Esophagus muscularis mucosa (tissue), 4 donors: ENCODE measurements at regions not wholly inside any gene's neighbourhood (a gene's known extent, or its start where the extent isn't known, plus 50 kb on each side); places are given as distances from the start of the nearest gene placed in this dataset.

Experiments used
- DNase-seq: peaks from one replicate; pipeline ENCODE4 v3.0.0-alpha.2; 2017; ENCODE audit errors: extremely low spot score
- H3K27ac ChIP-seq, 4 donors: fragments of 200-600 bp; sonication (generic); replicated peaks in 1 of 4; 1 replicate in 3 of 4; 2 replicates in 1 of 4; pipeline ENCODE4 v1.5.1; 2016 to 2019; ENCODE audit warnings: mild to moderate bottlenecking in 1 of 4
- H3K27me3 ChIP-seq, 4 donors: fragments of 200-600 bp; sonication (generic); one replicate each; pipeline versions ENCODE4 v1.5.1 to v1.6.0; 2016 to 2019
- H3K36me3 ChIP-seq, 4 donors: fragments of 200-600 bp; sonication (generic); one replicate each; pipeline ENCODE4 v1.5.1; 2016 to 2019
- H3K4me1 ChIP-seq, 4 donors: fragments of 200-600 bp; sonication (generic); one replicate each; pipeline ENCODE4 v1.5.1; 2016 to 2019
- H3K4me3 ChIP-seq, 4 donors: fragments of 200-600 bp; sonication (generic); 1 replicate in 2 of 4; 2 replicates in 2 of 4; pipeline ENCODE4 v1.5.1; 2016 to 2019; ENCODE audit warnings: mild to moderate bottlenecking in 4 of 4, moderate library complexity in 1 of 4
- H3K9me3 ChIP-seq, 4 donors: fragments of 200-600 bp; sonication (generic); 1 replicate in 3 of 4; 2 replicates in 1 of 4; pipeline ENCODE4 v1.5.1; 2016 to 2019
- EP300 ChIP-seq: sonication (generic); formaldehyde crosslinking; IDR thresholded peaks from one replicate; pipeline ENCODE4 v1.6.1; 2017; ENCODE audit warnings: antibody characterized with exemption
- POLR2A ChIP-seq: fragments of 450-650 bp; IDR thresholded peaks from one replicate; pipeline ENCODE4 v1.6.1; 2017; ENCODE audit warnings: antibody characterized with exemption, moderate library complexity, mild to moderate bottlenecking, low read depth
- POLR2AphosphoS5 ChIP-seq, 2 donors: sonication (generic); formaldehyde crosslinking; IDR thresholded peaks; one replicate each; pipeline ENCODE4 v1.6.1; 2017; ENCODE audit warnings: antibody characterized with exemption in 2 of 2
- WGBS: methylation state at CpG from one replicate; pipeline ENCODE4 v1.1.5; 2018; 5-methylcytosine and 5-hydroxymethylcytosine counted together
- intact Hi-C: fragments of 100-400 bp; cut with DNase I; formaldehyde crosslinking; loops from one replicate; pipeline ENCODE4 v1.15.1; 2023
- TF ChIP-seq, protein P1 (sequence below), 3 experiments: fragments of 200-600 bp in 2 of 3; fragments of 450-650 bp in 1 of 3; sonication (generic) in 2 of 3; IDR thresholded peaks; one replicate each; pipeline ENCODE4 v1.5.1; 2017 to 2019; ENCODE audit warnings: antibody characterized with exemption in 3 of 3, mild to moderate bottlenecking in 2 of 3, moderate library complexity in 1 of 3

DNA sequence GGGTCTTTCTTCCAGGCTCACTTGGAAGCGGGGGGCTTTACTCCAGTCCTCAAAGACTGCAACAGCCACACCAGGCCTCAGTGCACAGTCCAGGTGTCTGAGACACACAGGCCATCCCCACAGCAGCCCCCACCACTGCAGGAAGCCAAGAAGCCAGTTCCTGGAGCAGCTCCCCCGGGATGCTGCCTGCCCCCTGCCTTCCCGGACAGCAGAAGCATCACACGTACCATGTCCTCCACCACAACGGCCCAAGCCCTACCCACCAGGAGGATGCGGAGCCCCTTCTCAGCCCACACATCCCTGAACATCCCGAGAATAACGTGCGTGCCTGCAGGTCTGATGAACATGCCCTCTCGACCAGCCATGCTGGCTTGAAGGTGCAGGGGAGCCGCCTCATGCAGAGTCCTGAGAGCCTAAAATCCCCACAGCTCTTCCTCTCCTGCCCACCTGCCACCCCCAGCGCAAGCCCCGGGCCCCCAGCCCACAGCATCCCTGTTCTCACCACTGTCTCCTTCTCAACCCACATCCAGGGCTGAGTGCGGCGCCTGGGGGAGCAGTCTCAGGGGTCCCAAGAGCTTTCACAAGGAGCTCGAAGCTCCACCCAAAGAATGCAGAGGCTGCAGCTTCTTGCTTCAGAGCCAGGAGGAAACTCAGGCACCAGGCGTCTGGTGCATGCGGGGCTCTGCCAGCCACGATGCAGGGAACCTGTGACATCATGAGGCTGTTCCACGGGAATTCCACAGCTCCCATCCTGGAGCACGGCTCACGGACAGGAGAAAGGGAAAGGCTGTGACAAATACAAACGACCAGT lies 209.6 kb downstream of the BRD1 start:
- Histone ChIP-seq H3K4me3 (no peak overlapping the region), H3K9me3 (peaks cover 0 to 28% (median 8%) of the 10 kb centered on the region in 4 donors), H3K27me3 (peaks cover 0 to 68% (median 0%) of the 10 kb centered on the region in 4 donors), H3K27ac (no peak overlapping the region), H3K4me1 (no peaks in the 10 kb centered on the region), H3K36me3 (no peaks in the 10 kb centered on the region)
- DNase-seq: no peak
- WGBS: 35% methylated on average over 9 of the region's 23 CpGs
- TF ChIP-seq POLR2AphosphoS5 (IDR thresholded peaks at IDR 0.05): no peak
- no peak for TF ChIP-seq EP300
- TF ChIP-seq, protein P1, sequence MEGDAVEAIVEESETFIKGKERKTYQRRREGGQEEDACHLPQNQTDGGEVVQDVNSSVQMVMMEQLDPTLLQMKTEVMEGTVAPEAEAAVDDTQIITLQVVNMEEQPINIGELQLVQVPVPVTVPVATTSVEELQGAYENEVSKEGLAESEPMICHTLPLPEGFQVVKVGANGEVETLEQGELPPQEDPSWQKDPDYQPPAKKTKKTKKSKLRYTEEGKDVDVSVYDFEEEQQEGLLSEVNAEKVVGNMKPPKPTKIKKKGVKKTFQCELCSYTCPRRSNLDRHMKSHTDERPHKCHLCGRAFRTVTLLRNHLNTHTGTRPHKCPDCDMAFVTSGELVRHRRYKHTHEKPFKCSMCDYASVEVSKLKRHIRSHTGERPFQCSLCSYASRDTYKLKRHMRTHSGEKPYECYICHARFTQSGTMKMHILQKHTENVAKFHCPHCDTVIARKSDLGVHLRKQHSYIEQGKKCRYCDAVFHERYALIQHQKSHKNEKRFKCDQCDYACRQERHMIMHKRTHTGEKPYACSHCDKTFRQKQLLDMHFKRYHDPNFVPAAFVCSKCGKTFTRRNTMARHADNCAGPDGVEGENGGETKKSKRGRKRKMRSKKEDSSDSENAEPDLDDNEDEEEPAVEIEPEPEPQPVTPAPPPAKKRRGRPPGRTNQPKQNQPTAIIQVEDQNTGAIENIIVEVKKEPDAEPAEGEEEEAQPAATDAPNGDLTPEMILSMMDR (IDR thresholded peaks at IDR 0.05): no peak
- no peak for TF ChIP-seq POLR2A
- intact Hi-C loops: no loop called here

DNA sequence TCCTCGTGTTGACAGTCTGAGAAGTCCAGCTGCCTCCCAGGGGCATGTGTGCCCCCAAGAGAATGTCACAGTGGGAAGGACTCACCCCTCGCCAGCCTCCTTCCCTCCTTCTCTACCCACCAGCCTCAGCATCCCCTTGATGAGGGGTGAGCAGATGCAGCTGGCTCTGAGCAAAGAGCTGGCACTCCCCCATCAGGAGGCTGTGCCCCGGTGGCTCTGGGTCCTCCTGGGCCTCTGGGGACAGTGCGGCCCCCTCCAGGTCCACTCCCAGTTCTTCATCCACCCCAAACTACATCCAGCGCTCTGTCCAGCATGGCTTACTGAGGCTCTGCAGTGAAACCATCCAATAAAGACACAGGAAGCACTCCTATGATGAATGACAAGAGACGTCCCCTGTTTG lies 210.4 kb downstream of the BRD1 start:
- no peak for DNase-seq
- H3K4me1 ChIP-seq: no peaks in the 10 kb centered on the region
- intact Hi-C loops: no loop called here
- H3K27ac ChIP-seq: no peak overlapping the region
- peaks cover 0 to 36% (median 12%) of the 10 kb centered on the region in 4 donors for H3K9me3 ChIP-seq
- 76% methylated on average over 5 of the region's 6 CpGs for WGBS
- peaks cover 0 to 65% (median 0%) of the 10 kb centered on the region in 4 donors for H3K27me3 ChIP-seq
- no peak overlapping the region for H3K4me3 ChIP-seq
- TF ChIP-seq POLR2A (no peak), EP300 (no peak), POLR2AphosphoS5 (IDR thresholded peaks at IDR 0.05) (no peak)
- TF ChIP-seq, protein P1 (IDR thresholded peaks at IDR 0.05): no peak
- H3K36me3 ChIP-seq: no peaks in the 10 kb centered on the region

DNA sequence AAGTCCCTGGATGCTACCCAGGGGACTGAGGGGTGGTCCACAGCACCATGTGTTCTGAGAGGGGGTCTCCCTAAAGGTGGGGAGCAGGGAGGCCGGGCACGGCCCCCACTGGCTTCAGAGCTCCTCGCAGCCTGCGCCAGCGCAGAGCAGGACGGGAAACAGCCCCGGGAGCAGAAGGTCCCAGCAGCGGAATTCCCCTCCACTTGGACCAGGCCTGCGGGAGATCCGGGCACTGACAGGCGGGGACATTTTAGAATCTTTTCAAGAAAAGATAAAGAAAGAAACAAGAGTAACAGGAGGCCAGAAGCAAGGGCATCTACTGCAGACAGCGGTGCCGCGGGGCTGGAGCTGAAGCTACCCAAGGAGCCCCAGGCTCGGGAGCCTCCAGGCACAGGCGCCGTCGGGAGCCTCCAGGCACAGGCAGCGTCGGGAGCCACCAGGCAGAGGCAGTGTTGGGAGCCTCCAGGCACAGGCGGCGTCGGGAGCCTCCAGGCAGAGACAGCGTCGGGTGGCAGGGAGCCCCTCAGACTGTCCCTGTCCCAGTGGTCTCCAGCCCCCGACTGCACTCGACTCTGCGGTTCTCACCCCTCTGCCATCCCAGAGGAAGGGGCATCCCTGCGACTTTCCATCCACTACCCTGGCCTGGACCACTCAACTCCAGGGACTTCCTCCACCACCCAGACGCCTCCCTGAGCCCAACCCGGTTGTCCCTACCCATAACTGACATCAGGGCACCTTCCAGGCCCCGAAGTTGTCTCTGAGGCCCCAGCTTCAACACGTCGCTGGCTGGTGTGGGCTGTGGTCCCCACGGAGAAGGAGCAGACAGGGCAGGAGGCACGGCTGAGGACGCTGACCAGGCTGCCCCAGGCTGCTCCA lies 211.1 kb downstream of the BRD1 start:
- intact Hi-C loops: no loop called here
- WGBS: 83% methylated on average over 23 of the region's 37 CpGs
- DNase-seq: no peak
- H3K27me3 ChIP-seq: peaks cover 0 to 59% (median 0%) of the 10 kb centered on the region in 4 donors
- no peaks in the 10 kb centered on the region for H3K4me1 ChIP-seq
- no peak overlapping the region for H3K27ac ChIP-seq
- H3K9me3 ChIP-seq: peaks cover 0 to 40% (median 12%) of the 10 kb centered on the region in 4 donors
- H3K4me3 ChIP-seq: no peak overlapping the region
- H3K36me3 ChIP-seq: no peaks in the 10 kb centered on the region
- TF ChIP-seq POLR2AphosphoS5 (IDR thresholded peaks at IDR 0.05): no peak
- TF ChIP-seq, protein P1 (IDR thresholded peaks at IDR 0.05): no peak
- TF ChIP-seq EP300: no peak
- TF ChIP-seq POLR2A: no peak

DNA sequence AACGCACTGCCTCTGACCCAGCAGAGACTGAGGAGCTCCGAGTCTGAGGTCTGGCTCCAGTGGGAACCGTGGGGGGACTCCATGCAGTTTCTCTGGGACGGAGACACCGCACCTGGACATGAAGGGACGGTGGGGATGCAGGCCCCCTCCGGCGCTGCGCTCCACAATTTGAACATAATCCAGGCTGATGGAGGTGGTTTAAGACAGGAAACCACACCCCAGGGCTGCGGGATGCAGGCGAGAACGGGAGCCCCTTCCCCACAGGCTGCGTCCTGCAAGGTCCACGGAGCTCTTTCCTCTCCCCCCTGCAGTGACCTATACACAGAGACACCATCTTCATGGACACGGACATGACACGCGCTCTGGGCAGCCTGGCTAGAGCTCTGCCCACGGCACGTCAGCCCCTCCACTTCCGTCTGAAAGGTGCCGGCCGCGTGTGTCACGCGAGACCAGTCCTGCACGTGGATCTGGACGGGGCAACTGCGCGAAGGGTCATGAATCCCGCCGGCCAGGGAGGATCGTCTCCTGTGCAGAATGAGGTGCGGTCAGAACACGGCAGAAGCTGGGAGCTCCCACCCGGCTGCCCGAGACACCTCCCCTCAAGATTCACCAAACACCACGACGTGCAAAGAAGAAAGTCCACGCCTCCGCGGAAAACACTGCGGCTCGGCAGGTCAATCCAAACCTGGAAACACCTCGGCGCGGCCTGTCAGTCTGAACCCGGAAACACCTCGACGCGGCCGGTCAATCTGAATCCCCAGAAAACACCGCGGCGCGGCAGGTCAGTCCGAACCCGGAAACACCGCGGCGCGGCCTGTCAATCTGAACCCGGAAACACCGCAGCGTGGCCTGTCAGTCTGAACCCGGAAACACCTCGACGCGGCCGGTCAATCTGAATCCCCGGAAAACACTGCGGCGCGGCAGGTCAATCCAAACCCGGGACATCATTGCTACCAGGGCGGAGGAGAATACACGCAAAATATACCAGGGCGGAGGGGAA lies 212.4 kb downstream of the BRD1 start:
- no peak overlapping the region for H3K4me3 ChIP-seq
- no peak for DNase-seq
- H3K9me3 ChIP-seq: peaks cover 0 to 41% (median 12%) of the 10 kb centered on the region in 4 donors
- H3K27me3 ChIP-seq: peaks cover 0 to 48% (median 0%) of the 10 kb centered on the region in 4 donors
- no peak overlapping the region for H3K27ac ChIP-seq
- TF ChIP-seq POLR2A: no peak
- TF ChIP-seq, protein P1 (IDR thresholded peaks at IDR 0.05): no peak
- no peak for TF ChIP-seq EP300
- no peak for TF ChIP-seq POLR2AphosphoS5 (IDR thresholded peaks at IDR 0.05)
- WGBS: 93% methylated on average over 71 of the region's 77 CpGs
- no peaks in the 10 kb centered on the region for H3K36me3 ChIP-seq
- H3K4me1 ChIP-seq: no peaks in the 10 kb centered on the region
- intact Hi-C loops: no loop called here
